AG09319 (cell line): ENCODE measurements at regions not wholly inside any gene's neighbourhood (a gene's known extent, or its start where the extent isn't known, plus 50 kb on each side); places are given as distances from the start of the nearest gene placed in this dataset.

ENCODE experiments used
- DNase-seq: peaks from one replicate; pipeline ENCODE4 v3.0.0-alpha.2; 2010; ENCODE audit warnings: low read depth; ENCODE audit errors: extremely low read depth
- TF ChIP-seq, protein P1 (sequence below): IDR thresholded peaks from 2 replicates; pipeline ENCODE4 v1.5.1; 2011; ENCODE audit warnings: low read depth, mild to moderate bottlenecking, inconsistent platforms, low read length, moderate library complexity

DNA sequence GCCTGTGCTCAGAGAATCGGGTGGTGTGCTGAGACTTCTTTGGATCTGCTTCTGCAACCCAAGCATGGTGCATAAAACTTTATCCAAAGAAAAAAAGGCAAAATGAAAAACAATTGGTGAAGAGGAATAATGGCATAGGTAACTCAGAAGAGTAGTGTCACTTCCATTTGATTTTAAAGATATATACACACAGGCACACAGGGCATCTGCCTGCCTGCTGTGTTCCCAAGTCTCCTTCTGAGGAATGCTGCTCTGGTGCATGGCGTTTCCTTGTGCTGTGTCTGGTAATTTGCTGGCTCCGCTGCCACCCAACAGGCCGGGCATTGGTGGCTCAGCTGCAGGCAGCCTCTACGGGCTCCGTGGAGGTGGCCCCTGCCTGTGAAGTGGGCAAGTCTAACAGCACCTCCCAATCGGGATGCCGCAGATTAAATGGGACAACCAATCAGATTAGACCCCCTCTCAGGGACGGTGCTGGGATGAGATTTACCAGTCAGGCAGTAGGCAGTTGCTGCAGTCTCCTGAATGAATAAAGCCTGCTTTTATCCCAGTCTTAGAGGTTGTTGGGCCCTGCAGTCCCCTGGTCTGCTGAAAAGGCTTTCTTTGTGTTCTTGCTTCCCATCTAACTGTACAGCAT is 253.7 kb upstream of the RASGRP1 start:
- TF ChIP-seq, protein P1, sequence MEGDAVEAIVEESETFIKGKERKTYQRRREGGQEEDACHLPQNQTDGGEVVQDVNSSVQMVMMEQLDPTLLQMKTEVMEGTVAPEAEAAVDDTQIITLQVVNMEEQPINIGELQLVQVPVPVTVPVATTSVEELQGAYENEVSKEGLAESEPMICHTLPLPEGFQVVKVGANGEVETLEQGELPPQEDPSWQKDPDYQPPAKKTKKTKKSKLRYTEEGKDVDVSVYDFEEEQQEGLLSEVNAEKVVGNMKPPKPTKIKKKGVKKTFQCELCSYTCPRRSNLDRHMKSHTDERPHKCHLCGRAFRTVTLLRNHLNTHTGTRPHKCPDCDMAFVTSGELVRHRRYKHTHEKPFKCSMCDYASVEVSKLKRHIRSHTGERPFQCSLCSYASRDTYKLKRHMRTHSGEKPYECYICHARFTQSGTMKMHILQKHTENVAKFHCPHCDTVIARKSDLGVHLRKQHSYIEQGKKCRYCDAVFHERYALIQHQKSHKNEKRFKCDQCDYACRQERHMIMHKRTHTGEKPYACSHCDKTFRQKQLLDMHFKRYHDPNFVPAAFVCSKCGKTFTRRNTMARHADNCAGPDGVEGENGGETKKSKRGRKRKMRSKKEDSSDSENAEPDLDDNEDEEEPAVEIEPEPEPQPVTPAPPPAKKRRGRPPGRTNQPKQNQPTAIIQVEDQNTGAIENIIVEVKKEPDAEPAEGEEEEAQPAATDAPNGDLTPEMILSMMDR: no peak
- no peak for DNase-seq

DNA sequence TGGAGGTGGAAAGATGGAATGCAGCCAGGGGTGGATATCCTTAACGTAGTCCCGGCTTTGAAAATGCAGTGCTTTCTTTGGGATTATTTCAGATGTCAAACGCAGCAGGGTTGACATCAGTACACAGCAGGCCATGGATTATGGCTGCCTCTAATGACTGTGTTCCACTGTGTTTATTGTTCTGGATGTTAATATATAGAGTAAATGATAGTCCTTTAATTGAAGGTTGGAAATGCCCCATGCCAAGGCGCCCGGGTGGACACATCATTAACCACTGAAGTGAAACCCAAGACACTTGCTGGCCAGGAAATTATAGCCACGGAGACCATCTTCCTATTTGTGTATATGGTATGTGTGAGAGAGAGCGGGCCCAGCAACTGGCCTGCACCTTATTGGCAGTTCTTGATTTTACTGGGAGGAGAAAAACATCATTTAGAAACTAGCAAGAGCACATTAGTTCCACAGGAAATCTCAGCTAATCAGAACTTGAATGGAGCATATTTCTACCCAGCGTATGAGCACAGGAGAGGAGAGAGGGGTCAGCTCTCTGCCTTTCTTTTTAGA is 254.9 kb upstream of the RASGRP1 start:
- TF ChIP-seq, protein P1: no peak
- no peak for DNase-seq

DNA sequence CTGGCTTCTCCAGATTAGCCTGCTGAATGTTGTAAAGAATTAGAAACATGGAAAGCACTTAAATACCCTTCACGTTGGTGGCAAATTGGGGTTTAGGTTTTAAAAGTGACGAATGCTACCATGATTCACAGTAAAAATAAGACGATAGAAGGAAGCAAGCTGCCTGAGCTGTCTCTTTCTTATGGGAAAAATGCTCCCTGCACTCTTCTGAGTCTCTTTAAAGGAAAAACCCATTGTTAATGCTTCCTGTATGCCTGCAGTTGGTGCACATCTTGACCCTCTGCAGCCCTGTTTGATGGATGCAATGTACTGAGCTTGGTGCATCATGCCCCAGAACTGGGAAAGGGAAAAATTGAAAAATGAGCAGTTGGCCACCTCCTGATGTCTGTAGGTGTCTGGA is 258.6 kb upstream of the RASGRP1 start:
- DNase-seq: no peak
- TF ChIP-seq, protein P1: no peak

DNA sequence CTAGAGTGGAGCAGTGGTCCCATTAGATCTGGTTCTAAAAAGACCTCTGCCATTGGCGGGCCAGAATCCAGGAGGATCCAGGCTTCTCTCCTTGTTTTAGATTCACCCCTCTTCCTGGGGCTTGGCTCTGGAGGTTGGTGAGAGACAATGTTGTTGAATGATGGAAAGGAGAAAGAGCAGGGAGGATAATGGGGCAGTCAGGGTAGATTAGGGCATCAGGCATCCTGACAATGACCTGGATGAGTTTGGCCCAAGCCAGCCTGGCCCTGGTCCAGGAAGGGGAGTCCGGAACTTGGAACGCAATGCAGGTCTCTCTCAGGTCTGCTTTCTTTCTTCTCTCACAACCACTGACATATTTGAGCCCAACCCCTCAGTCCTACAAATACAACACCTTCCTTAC is 260.1 kb upstream of the RASGRP1 start:
- no peak for DNase-seq
- TF ChIP-seq, protein P1: no peak

DNA sequence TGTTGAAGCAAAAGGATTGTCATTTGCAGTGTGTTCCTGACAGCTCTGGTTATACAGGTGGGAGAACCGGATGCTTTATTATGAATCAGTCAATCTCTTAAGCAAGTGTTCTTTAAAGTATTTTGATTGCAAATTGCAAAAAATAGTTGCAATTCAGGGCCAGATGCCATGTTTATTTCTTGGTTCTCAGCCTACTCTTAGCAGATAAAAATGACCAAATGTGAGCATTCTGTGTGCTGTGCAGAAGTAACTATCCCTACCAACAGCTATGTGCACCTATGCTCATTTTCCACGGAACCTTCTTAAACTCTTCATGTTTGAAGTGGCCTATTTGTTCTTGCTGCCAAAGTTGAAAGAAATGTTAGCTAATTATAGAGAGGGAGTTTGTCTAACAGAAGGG is 262.3 kb upstream of the RASGRP1 start:
- DNase-seq: no peak
- TF ChIP-seq, protein P1: no peak

DNA sequence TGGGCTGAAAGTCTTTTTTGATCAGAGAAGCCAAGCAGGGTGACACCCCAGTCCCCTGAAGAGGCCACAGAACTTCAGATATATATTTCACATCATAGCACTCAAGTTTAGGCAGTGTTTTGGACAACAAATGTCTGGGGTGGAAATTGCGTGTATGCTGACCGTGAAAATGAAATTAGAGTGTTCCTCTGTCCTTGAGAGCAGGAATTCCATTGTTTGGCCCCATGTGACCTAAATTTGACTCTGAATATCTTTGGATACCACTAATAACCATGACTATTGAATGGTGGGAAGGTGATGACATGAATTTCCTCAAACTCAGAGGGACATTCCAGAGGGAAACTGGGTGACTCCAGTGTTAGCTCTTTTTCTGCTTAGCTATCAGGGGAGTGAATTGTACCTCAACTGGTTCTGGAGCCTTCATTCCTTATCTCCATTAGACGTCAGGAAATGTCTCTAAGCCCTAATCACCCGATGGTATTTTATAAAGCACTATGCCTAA is 263.5 kb upstream of the RASGRP1 start:
- DNase-seq: no peak
- TF ChIP-seq, protein P1: no peak

DNA sequence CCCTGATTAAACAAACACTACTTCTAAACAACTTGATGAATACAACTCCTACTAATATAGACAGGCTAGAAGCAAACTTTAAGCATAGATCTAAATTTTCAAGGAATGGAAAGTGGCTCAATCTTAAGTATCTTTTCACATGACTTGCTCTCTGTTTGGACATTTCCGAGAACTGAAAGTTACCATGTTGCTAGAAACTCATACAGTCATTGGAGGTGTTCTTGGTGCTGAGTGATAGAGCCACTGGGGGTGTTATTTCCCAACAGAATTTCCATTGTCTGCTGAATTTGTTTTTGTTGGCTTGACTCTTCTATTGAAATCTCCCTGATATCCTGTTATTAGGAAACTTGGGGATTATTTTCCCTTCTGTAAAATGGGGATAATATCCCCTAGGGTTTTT is 264.5 kb upstream of the RASGRP1 start:
- no peak for DNase-seq

More for the DNA sequence above, 264.5 kb upstream of the RASGRP1 start:
- TF ChIP-seq, protein P1: no peak
